H9 (cell line): ENCODE measurements at regions not wholly inside any gene's neighbourhood (a gene's known extent, or its start where the extent isn't known, plus 50 kb on each side); places are given as distances from the start of the nearest gene placed in this dataset.

Experiments used
- DNase-seq: peaks from one replicate; pipeline ENCODE4 v3.0.0-alpha.2; 2017
- H2AFZ ChIP-seq: one replicate; pipeline ENCODE4 v1.6.1; 2013; ENCODE audit warnings: mild to moderate bottlenecking, low read length, control low read depth, moderate library complexity
- H2AK5ac ChIP-seq: 2 replicates; pipeline ENCODE4 v1.6.1; 2013; ENCODE audit warnings: low read length, control low read depth, mixed read lengths; ENCODE audit not compliant: insufficient read length
- H2BK120ac ChIP-seq: one replicate; pipeline ENCODE4 v1.6.1; 2013; ENCODE audit warnings: low read depth, mild to moderate bottlenecking, low read length, control low read depth, inconsistent platforms; ENCODE audit not compliant: poor library complexity, severe bottlenecking
- H2BK12ac ChIP-seq: 2 replicates; pipeline ENCODE4 v1.6.1; 2013; ENCODE audit warnings: low read length, control low read depth, mixed read lengths, low read depth; ENCODE audit not compliant: insufficient read length
- H2BK15ac ChIP-seq: 2 replicates; pipeline ENCODE4 v1.6.1; 2013; ENCODE audit warnings: low read depth, low read length, control low read depth
- H2BK20ac ChIP-seq: one replicate; pipeline ENCODE4 v1.6.1; 2013; ENCODE audit warnings: low read depth, mild to moderate bottlenecking, low read length, control low read depth, inconsistent platforms; ENCODE audit not compliant: poor library complexity, severe bottlenecking
- H2BK5ac ChIP-seq: 2 replicates; pipeline ENCODE4 v1.6.1; 2013; ENCODE audit warnings: low read length, control low read depth, mixed read lengths; ENCODE audit not compliant: insufficient read length
- H3K14ac ChIP-seq: 2 replicates; pipeline ENCODE4 v1.6.1; 2013; ENCODE audit warnings: low read length, control low read depth; ENCODE audit not compliant: insufficient read depth
- H3K18ac ChIP-seq: 2 replicates; pipeline ENCODE4 v1.6.1; 2013; ENCODE audit warnings: low read depth, mild to moderate bottlenecking, mixed read lengths, low read length, control low read depth; ENCODE audit not compliant: insufficient read length
- H3K23ac ChIP-seq: 2 replicates; pipeline ENCODE4 v1.6.1; 2013; ENCODE audit warnings: low read length, control low read depth, mixed read lengths, low read depth; ENCODE audit not compliant: insufficient read length
- H3K23me2 ChIP-seq: 2 replicates; pipeline ENCODE4 v1.6.1; 2013; ENCODE audit warnings: low read depth, mild to moderate bottlenecking, mixed read lengths, low read length, control low read depth; ENCODE audit not compliant: insufficient read length, poor library complexity, severe bottlenecking
- H3K27ac ChIP-seq: 2 replicates; pipeline ENCODE4 v1.5.1; 2013; ENCODE audit warnings: low read length, control low read depth, mixed read lengths, low read depth; ENCODE audit not compliant: insufficient read length
- H3K27me3 ChIP-seq: 2 replicates; pipeline ENCODE4 v1.6.1; 2013; ENCODE audit warnings: low read length, control low read depth, inconsistent platforms; ENCODE audit not compliant: insufficient read depth
- H3K4ac ChIP-seq: 2 replicates; pipeline ENCODE4 v1.6.1; 2013; ENCODE audit warnings: low read depth, mild to moderate bottlenecking, control low read depth, inconsistent platforms, low read length, moderate library complexity
- H3K4me1 ChIP-seq: 2 replicates; pipeline ENCODE4 v1.6.1; 2013; ENCODE audit warnings: low read length, control low read depth, inconsistent platforms; ENCODE audit not compliant: insufficient read depth
- H3K4me2 ChIP-seq: 2 replicates; pipeline ENCODE4 v1.6.1; 2013; ENCODE audit warnings: low read length, control low read depth, mixed read lengths; ENCODE audit not compliant: insufficient read length, insufficient read depth
- H3K56ac ChIP-seq: 2 replicates; pipeline ENCODE4 v1.6.1; 2013; ENCODE audit warnings: low read depth, mild to moderate bottlenecking, mixed read lengths, low read length, control low read depth; ENCODE audit not compliant: insufficient read length
- H3K79me1 ChIP-seq: 2 replicates; pipeline ENCODE4 v1.6.1; 2013; ENCODE audit warnings: low read depth, mild to moderate bottlenecking, moderate library complexity, low read length, control low read depth, inconsistent platforms; ENCODE audit not compliant: insufficient read depth, poor library complexity, severe bottlenecking
- H3K79me2 ChIP-seq: 2 replicates; pipeline ENCODE4 v1.6.1; 2013; ENCODE audit warnings: low read length, control low read depth, inconsistent platforms; ENCODE audit not compliant: insufficient read depth
- H3K9ac ChIP-seq: 2 replicates; pipeline ENCODE4 v1.6.1; 2013; ENCODE audit warnings: low read length, control low read depth, mixed read lengths; ENCODE audit not compliant: insufficient read length; ENCODE audit errors: extremely low read depth
- H3K9me3 ChIP-seq: one replicate; pipeline ENCODE4 v1.6.1; 2013; ENCODE audit warnings: low read depth, low read length, inconsistent platforms; ENCODE audit not compliant: control insufficient read depth
- H3T11ph ChIP-seq: one replicate; pipeline ENCODE4 v1.6.1; 2013; ENCODE audit warnings: mild to moderate bottlenecking, low read length, control low read depth, inconsistent platforms
- H4K20me1 ChIP-seq: one replicate; pipeline ENCODE4 v1.6.1; 2013; ENCODE audit not compliant: control insufficient read depth, insufficient read length, insufficient read depth
- H4K5ac ChIP-seq: 2 replicates; pipeline ENCODE4 v1.6.1; 2013; ENCODE audit warnings: low read depth, mild to moderate bottlenecking, mixed read lengths, low read length, control low read depth; ENCODE audit not compliant: insufficient read length
- H4K8ac ChIP-seq: replicated peaks from 2 replicates; pipeline ENCODE4 v1.6.1; 2013; ENCODE audit warnings: low read length, control low read depth, mixed read lengths, low read depth; ENCODE audit not compliant: insufficient read length
- H4K91ac ChIP-seq: 2 replicates; pipeline ENCODE4 v1.6.1; 2013; ENCODE audit warnings: low read depth, mild to moderate bottlenecking, moderate library complexity, mixed read lengths, low read length, control low read depth; ENCODE audit not compliant: insufficient read length
- H3K27ac Mint-ChIP-seq, 3 experiments: 2 replicates in 2 of 3; 3 replicates in 1 of 3; pipeline ENCODE4 v1.8.0; 2020 to 2021; ENCODE audit warnings: mixed read lengths in 3 of 3, mild to moderate bottlenecking in 1 of 3, moderate library complexity in 1 of 3
- H3K27me3 Mint-ChIP-seq: 2 replicates; pipeline ENCODE4 v1.8.0; 2021; ENCODE audit warnings: low read depth, mild to moderate bottlenecking, moderate library complexity, mixed read lengths
- H3K36me3 Mint-ChIP-seq, 3 experiments: 2 replicates in 2 of 3; 3 replicates in 1 of 3; pipeline ENCODE4 v1.8.0; 2020 to 2021; ENCODE audit warnings: low read depth in 3 of 3, mixed read lengths in 3 of 3; ENCODE audit not compliant: insufficient read depth in 1 of 3
- H3K4me1 Mint-ChIP-seq, 2 experiments: 2 replicates each; pipeline ENCODE4 v1.8.0; 2020; ENCODE audit warnings: mixed read lengths in 2 of 2
- H3K4me3 Mint-ChIP-seq, 2 experiments: 2 replicates in 1 of 2; 3 replicates in 1 of 2; pipeline ENCODE4 v1.8.0; 2020 to 2021; ENCODE audit warnings: mild to moderate bottlenecking in 2 of 2, mixed read lengths in 2 of 2, moderate library complexity in 1 of 2
- H3K9me3 Mint-ChIP-seq, 2 experiments: 2 replicates in 1 of 2; 3 replicates in 1 of 2; pipeline ENCODE4 v1.8.0; 2020; ENCODE audit warnings: mild to moderate bottlenecking in 2 of 2, mixed read lengths in 2 of 2, moderate library complexity in 1 of 2
- WGBS: extraction: QIAGEN DNeasy Blood & Tissue Kit; methylation state at CpG from one replicate; pipeline ENCODE4 v1.1.7; 2013; ENCODE audit warnings: missing lambda C conversion rate, low lambda C conversion rate, mixed read lengths; ENCODE audit not compliant: insufficient read length; ENCODE audit errors: extremely low coverage; 5-methylcytosine and 5-hydroxymethylcytosine counted together
- TF ChIP-seq, protein P1 (sequence below): fragments of 200-600 bp; sonication (generic); conservative IDR thresholded peaks from 3 replicates; pipeline ENCODE4 v1.8.0; 2021; ENCODE audit warnings: antibody characterized with exemption, mild to moderate bottlenecking

GRCh38 chr1:81231729-81232038, 569.0 kb upstream of the ADGRL2 start:
- Histone ChIP-seq H2BK20ac (no peak overlapping the region), H2BK5ac (no peak overlapping the region), H3K27ac (no peak overlapping the region), H4K8ac (no peak overlapping the region), H2AK5ac (no peak overlapping the region), H2BK15ac (no peak overlapping the region), H2BK120ac (no peak overlapping the region), H3K4ac (no peak overlapping the region), H3K14ac (no peak overlapping the region), H3K23me2 (no peaks in the 10 kb centered on the region), H2BK12ac (no peak overlapping the region), H3K56ac (no peak overlapping the region), H3K9ac (no peak overlapping the region), H3K9me3 (no peaks in the 10 kb centered on the region), H3K18ac (no peak overlapping the region), H3K4me2 (no peak overlapping the region), H3K79me2 (no peaks in the 10 kb centered on the region), H3T11ph (no peak overlapping the region), H4K20me1 (no peaks in the 10 kb centered on the region), H2AFZ (no peak overlapping the region), H4K91ac (no peak overlapping the region), H3K4me1 (0 out of 2 replicates have a peak, but pooled peaks cover under 1% of the 10 kb centered on the region), H3K79me1 (no peaks in the 10 kb centered on the region), H4K5ac (no peak overlapping the region), H3K23ac (no peak overlapping the region), H3K27me3 (no peaks in the 10 kb centered on the region)
- TF ChIP-seq, protein P1, sequence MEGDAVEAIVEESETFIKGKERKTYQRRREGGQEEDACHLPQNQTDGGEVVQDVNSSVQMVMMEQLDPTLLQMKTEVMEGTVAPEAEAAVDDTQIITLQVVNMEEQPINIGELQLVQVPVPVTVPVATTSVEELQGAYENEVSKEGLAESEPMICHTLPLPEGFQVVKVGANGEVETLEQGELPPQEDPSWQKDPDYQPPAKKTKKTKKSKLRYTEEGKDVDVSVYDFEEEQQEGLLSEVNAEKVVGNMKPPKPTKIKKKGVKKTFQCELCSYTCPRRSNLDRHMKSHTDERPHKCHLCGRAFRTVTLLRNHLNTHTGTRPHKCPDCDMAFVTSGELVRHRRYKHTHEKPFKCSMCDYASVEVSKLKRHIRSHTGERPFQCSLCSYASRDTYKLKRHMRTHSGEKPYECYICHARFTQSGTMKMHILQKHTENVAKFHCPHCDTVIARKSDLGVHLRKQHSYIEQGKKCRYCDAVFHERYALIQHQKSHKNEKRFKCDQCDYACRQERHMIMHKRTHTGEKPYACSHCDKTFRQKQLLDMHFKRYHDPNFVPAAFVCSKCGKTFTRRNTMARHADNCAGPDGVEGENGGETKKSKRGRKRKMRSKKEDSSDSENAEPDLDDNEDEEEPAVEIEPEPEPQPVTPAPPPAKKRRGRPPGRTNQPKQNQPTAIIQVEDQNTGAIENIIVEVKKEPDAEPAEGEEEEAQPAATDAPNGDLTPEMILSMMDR, result no peak
- H3K4me3 Mint-ChIP-seq, result no peak overlapping the region
- peaks cover 0 to 5% (median 0%) of the 10 kb centered on the region in 3 experiments; a peak in 2 of 7 replicates for H3K36me3 Mint-ChIP-seq
- DNase-seq, result no peak
- H3K27me3 Mint-ChIP-seq, result no peaks in the 10 kb centered on the region
- H3K9me3 Mint-ChIP-seq, result no peaks in the 10 kb centered on the region
- no CpG with 5 or more reads among the region's 1 CpG for WGBS
- H3K27ac Mint-ChIP-seq, result no peak overlapping the region; a peak in 1 of 7 replicates
- peaks cover 20 to 29% of the 10 kb centered on the region in 2 experiments for H3K4me1 Mint-ChIP-seq
